ENCODE measurements at regions not wholly inside any gene's neighbourhood (a gene's known extent, or its start where the extent isn't known, plus 50 kb on each side); places are given as distances from the start of the nearest gene placed in this dataset.

DNA sequence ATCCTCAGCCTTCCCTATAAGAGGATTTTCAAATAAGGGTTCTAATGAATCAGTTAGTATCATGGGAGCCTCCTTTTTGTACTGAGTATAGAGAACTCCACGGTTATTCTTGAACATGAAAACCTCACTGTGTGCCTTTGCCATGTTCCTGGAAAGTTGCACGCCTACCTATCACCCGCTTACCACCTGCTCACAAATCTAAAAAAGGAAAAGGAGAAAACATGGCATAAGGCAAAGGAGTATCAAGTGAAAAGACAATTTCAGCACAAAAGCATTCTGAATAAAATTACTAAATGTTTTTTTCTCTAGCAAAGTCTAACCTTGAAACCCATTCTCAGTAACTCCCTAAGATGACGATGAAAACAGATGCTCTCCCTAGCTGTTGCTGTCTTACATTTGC is 511.8 kb upstream of the API5 start:
- Histone ChIP-seq H3K27ac (ENCODE audit: low read depth, low read length) (no peak overlapping the region), H3K27me3 (ENCODE audit: control insufficient read depth, insufficient read depth, low read length) (no peaks in the 10 kb centered on the region), H3K4me3 (ENCODE audit: low read depth, low read length) (no peak overlapping the region), H3K9me3 (ENCODE audit: control insufficient read depth, insufficient read depth, low read length) (peaks cover 3% of the 10 kb centered on the region; the same call in 1 of the 2 replicates)
- ChIA-PET POLR2A (no interaction called here), CTCF (no interaction called here)
- no peak for DNase-seq (ENCODE audit: low read depth, low spot score)
- TF ChIP-seq, protein P1, sequence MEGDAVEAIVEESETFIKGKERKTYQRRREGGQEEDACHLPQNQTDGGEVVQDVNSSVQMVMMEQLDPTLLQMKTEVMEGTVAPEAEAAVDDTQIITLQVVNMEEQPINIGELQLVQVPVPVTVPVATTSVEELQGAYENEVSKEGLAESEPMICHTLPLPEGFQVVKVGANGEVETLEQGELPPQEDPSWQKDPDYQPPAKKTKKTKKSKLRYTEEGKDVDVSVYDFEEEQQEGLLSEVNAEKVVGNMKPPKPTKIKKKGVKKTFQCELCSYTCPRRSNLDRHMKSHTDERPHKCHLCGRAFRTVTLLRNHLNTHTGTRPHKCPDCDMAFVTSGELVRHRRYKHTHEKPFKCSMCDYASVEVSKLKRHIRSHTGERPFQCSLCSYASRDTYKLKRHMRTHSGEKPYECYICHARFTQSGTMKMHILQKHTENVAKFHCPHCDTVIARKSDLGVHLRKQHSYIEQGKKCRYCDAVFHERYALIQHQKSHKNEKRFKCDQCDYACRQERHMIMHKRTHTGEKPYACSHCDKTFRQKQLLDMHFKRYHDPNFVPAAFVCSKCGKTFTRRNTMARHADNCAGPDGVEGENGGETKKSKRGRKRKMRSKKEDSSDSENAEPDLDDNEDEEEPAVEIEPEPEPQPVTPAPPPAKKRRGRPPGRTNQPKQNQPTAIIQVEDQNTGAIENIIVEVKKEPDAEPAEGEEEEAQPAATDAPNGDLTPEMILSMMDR (IDR thresholded peaks at IDR 0.05; ENCODE audit: low read depth, low read length) = no peak

DNA sequence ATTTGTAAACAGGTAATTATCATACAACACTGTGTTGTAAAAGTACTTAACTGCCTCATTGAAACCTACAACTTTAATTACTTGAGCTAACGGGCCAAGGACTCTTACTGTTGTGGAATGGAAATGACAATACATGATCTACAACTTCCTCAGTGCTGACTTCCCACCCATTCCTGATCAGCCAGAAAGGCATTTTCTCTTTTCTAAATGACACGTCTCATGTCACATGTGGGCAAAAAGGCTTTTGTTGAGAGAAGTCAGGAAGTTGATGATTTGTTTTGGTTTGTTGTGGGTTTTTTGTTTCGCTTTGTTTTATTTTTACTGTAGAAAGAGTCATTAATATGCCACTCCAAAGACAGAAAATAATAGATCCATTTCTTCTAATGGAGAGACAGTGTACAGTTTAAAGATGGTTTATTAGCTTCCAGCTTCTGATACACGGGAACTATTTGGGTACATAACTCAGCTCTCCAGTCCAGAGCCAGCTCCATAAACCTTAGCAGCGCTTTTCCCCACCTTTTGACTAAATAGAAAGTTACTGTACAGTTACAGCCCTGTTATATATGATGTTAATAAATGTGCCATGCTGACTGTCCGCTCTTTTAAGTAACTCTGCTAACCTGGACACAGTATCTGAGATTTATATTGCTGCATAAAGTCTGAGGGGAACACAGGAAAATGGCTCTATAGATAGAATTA is 509.4 kb upstream of the API5 start:
- no peak for DNase-seq (ENCODE audit: low read depth, low spot score)
- Histone ChIP-seq H3K27ac (ENCODE audit: low read depth, low read length) (no peak overlapping the region), H3K9me3 (ENCODE audit: control insufficient read depth, insufficient read depth, low read length) (no peaks in the 10 kb centered on the region), H3K27me3 (ENCODE audit: control insufficient read depth, insufficient read depth, low read length) (no peaks in the 10 kb centered on the region), H3K4me3 (ENCODE audit: low read depth, low read length) (no peak overlapping the region)
- CTCF ChIA-PET = no interaction called here
- TF ChIP-seq, protein P1 (IDR thresholded peaks at IDR 0.05; ENCODE audit: low read depth, low read length) = no peak
- POLR2A ChIA-PET = no interaction called here

DNA sequence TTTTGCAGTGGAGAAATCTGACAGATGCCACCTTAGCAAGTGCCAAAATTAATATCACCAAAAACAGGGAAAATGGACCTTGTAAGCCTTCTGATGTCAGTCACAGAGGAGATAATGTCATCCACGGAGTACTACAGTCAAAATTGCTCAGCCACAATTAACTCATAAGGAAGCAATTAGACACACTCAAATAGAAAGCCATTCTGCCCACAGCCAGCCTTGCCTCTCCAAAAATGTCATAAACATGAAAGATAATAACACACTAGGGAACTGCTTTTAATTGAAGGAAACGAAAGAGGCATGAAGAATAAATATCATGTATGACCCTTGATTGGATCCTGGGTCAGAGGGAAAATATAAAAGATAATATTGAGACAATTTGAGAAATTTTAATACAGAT is 505.6 kb upstream of the API5 start:
- H3K9me3 ChIP-seq (ENCODE audit: control insufficient read depth, insufficient read depth, low read length) = no peaks in the 10 kb centered on the region
- ChIA-PET POLR2A (no interaction called here), CTCF (no interaction called here)
- TF ChIP-seq, protein P1 (IDR thresholded peaks at IDR 0.05; ENCODE audit: low read depth, low read length) = no peak
- no peak overlapping the region for H3K4me3 ChIP-seq (ENCODE audit: low read depth, low read length)
- DNase-seq (ENCODE audit: low read depth, low spot score) = no peak
- H3K27ac ChIP-seq (ENCODE audit: low read depth, low read length) = no peak overlapping the region
- no peaks in the 10 kb centered on the region for H3K27me3 ChIP-seq (ENCODE audit: control insufficient read depth, insufficient read depth, low read length)

DNA sequence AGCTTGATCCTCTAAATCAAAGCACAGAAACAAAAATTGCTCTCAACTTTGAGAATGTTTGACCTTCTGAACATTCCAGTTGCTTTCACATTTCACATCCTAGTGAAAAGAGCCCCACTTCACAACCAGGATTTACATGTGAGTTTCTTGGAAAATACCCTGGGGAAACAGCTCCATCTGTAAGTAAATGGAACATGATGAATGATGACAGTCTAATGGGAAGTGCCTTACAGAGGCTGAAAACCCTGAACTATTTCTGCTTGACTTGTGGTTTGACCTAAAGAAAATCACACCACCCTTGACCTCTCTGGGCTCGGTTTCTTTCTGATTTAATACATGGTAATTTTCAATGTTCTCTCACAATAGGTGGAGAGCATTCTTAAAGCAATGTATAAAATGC is 499.4 kb upstream of the API5 start:
- CTCF ChIA-PET = no interaction called here

DNA sequence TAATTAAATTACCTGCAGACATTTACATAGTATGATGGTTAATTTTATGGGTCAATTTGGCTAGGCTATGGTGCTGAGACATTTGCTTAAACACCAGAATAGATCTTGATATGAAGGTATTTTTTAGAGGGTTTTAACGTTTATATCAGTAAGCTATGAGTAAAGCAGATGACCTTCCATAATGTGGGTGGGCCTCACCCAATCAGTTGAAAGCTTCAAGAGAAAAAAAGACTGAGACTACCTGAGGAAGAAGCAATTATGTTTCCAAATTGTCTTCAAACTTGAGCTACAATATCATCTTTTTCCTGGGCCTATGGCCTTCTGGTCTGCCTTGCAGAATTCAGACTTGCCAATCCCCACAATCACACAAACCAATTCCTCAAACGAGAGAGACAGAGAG is 498.8 kb upstream of the API5 start:
- CTCF ChIA-PET = no interaction called here

More for the DNA sequence above, 499.4 kb upstream of the API5 start:
- no peak overlapping the region for H3K4me3 ChIP-seq (ENCODE audit: low read depth, low read length)
- POLR2A ChIA-PET = no interaction called here
- no peak for DNase-seq (ENCODE audit: low read depth, low spot score)
- no peak overlapping the region for H3K27ac ChIP-seq (ENCODE audit: low read depth, low read length)
- TF ChIP-seq, protein P1 (IDR thresholded peaks at IDR 0.05; ENCODE audit: low read depth, low read length) = no peak
- H3K9me3 ChIP-seq (ENCODE audit: control insufficient read depth, insufficient read depth, low read length) = no peaks in the 10 kb centered on the region
- H3K27me3 ChIP-seq (ENCODE audit: control insufficient read depth, insufficient read depth, low read length) = no peaks in the 10 kb centered on the region

More for the DNA sequence above, 498.8 kb upstream of the API5 start:
- H3K27ac ChIP-seq (ENCODE audit: low read depth, low read length) = no peak overlapping the region
- POLR2A ChIA-PET = no interaction called here
- DNase-seq (ENCODE audit: low read depth, low spot score) = no peak
- no peaks in the 10 kb centered on the region for H3K27me3 ChIP-seq (ENCODE audit: control insufficient read depth, insufficient read depth, low read length)
- no peaks in the 10 kb centered on the region for H3K9me3 ChIP-seq (ENCODE audit: control insufficient read depth, insufficient read depth, low read length)
- no peak overlapping the region for H3K4me3 ChIP-seq (ENCODE audit: low read depth, low read length)
- TF ChIP-seq, protein P1 (IDR thresholded peaks at IDR 0.05; ENCODE audit: low read depth, low read length) = no peak
